ENCODE measurements at regions not wholly inside any gene's neighbourhood (a gene's known extent, or its start where the extent isn't known, plus 50 kb on each side); places are given as distances from the start of the nearest gene placed in this dataset.

DNA sequence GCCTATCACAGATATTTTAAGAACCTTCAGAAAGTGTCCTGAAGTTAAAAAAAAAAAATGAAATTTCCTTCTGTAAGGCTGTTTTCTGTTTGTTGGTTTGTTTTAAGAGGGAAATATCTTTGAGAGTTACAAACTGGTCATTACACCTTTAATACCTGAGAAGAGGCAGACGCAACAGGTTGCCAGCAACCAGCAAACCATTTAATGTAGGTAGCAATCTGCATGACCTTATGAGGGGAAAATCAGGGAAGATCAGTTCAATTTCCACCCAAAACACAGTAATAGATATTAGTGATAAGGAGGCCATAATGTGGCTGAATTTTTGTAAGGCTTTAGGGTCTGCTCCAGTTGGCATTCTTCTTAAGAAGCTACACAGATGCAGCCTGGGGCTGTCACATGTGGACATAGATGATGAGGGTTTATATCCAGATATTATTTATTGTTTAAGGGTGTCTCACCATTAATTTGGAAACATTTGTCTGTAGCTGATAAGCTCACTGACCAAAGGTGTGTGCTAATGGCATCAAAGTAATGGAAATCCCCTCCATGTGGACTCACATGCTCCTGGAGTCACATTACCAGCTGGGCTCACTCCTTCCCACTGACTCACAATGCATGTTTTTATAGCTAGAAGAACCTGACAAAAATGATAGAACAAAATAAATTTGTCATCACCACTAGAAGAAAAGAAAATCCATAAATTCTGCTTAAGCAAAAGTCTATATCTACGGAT lies 83.5 kb upstream of the DTNA start:
- no peaks in the 10 kb centered on the region for H3K36me3 ChIP-seq
- no peak for TF ChIP-seq POLR2AphosphoS5 (IDR thresholded peaks at IDR 0.05; ENCODE audit: insufficient read depth in 1 of 2, low read depth in 1 of 2)
- TF ChIP-seq CTCF (IDR thresholded peaks at IDR 0.05): no peak
- no peak for TF ChIP-seq POLR2A (IDR thresholded peaks at IDR 0.05)
- no peaks in the 10 kb centered on the region for H3K9me3 ChIP-seq
- no peak overlapping the region for H3K4me3 ChIP-seq
- no peaks in the 10 kb centered on the region for H3K27me3 ChIP-seq
- H3K4me1 ChIP-seq: no peaks in the 10 kb centered on the region
- H3K27ac ChIP-seq: no peak overlapping the region
- intact Hi-C loops (cut with DNase I): no loop called here
- DNase-seq (ENCODE audit: extremely low spot score in 2 of 2): no peak

- Histone ChIP-seq H3K27ac (no peak overlapping the region), H3K27me3 (no peaks in the 10 kb centered on the region)
Observed at GRCh38 chr18:34627137-34627920, 82.8 kb upstream of the DTNA start.

GRCh38 chr18:34631093-34631966 lies 78.8 kb upstream of the DTNA start:
- DNase-seq (ENCODE audit: extremely low spot score in 2 of 2): no peak
- intact Hi-C loops (cut with DNase I): no loop called here
- no peak overlapping the region for H3K27ac ChIP-seq
- TF ChIP-seq CTCF (IDR thresholded peaks at IDR 0.05): no peak
- no peak for TF ChIP-seq POLR2AphosphoS5 (IDR thresholded peaks at IDR 0.05; ENCODE audit: insufficient read depth in 1 of 2, low read depth in 1 of 2)
- no peak for TF ChIP-seq POLR2A (IDR thresholded peaks at IDR 0.05)
- no peaks in the 10 kb centered on the region for H3K27me3 ChIP-seq
- no peak overlapping the region for H3K4me3 ChIP-seq
- no peaks in the 10 kb centered on the region for H3K9me3 ChIP-seq
- no peaks in the 10 kb centered on the region for H3K4me1 ChIP-seq
- no peaks in the 10 kb centered on the region for H3K36me3 ChIP-seq

More at GRCh38 chr18:34627137-34627920, 82.8 kb upstream of the DTNA start:
- intact Hi-C loops (cut with DNase I): no loop called here
- no peaks in the 10 kb centered on the region for H3K4me1 ChIP-seq
- no peaks in the 10 kb centered on the region for H3K9me3 ChIP-seq
- TF ChIP-seq POLR2AphosphoS5 (IDR thresholded peaks at IDR 0.05; ENCODE audit: insufficient read depth in 1 of 2, low read depth in 1 of 2): no peak
- no peak for TF ChIP-seq CTCF (IDR thresholded peaks at IDR 0.05)
- no peak for DNase-seq (ENCODE audit: extremely low spot score in 2 of 2)
- H3K36me3 ChIP-seq: no peaks in the 10 kb centered on the region
- H3K4me3 ChIP-seq: no peak overlapping the region

GRCh38 chr18:34632321-34632720 lies 77.8 kb upstream of the DTNA start:
- intact Hi-C loops (cut with DNase I): no loop called here
- no peaks in the 10 kb centered on the region for H3K9me3 ChIP-seq
- H3K27me3 ChIP-seq: no peaks in the 10 kb centered on the region
- no peaks in the 10 kb centered on the region for H3K4me1 ChIP-seq
- no peak overlapping the region for H3K27ac ChIP-seq
- no peak overlapping the region for H3K4me3 ChIP-seq
- TF ChIP-seq CTCF (IDR thresholded peaks at IDR 0.05): no peak
- no peak for TF ChIP-seq POLR2A (IDR thresholded peaks at IDR 0.05)
- no peak for TF ChIP-seq POLR2AphosphoS5 (IDR thresholded peaks at IDR 0.05; ENCODE audit: insufficient read depth in 1 of 2, low read depth in 1 of 2)
- no peaks in the 10 kb centered on the region for H3K36me3 ChIP-seq
- no peak for DNase-seq (ENCODE audit: extremely low spot score in 2 of 2)
